ENCODE measurements at regions not wholly inside any gene's neighbourhood (a gene's known extent, or its start where the extent isn't known, plus 50 kb on each side); places are given as distances from the start of the nearest gene placed in this dataset.

- Histone ChIP-seq H3K27ac (replicated peaks) (no peak overlapping the region), H3K4me3 (replicated peaks; ENCODE audit: insufficient read depth, low read length) (no peak overlapping the region), H3K27me3 (ENCODE audit: insufficient read depth, poor library complexity, severe bottlenecking) (no peaks in the 10 kb centered on the region)
- DNase-seq (ENCODE audit: low read depth in 1 of 2, low spot score in 1 of 2), result peak in 1 of 2 experiments; percentile 28
- TF ChIP-seq GABPA (IDR thresholded peaks at IDR 0.05; ENCODE audit: low read depth) (no peak), POLR2AphosphoS5 (IDR thresholded peaks at IDR 0.05; ENCODE audit: low read depth) (no peak), SPI1 (IDR thresholded peaks at IDR 0.05; ENCODE audit: borderline replicate concordance, low read depth) (peak; percentile 21; the same call in 1 of the 2 replicates), CTCF (IDR thresholded peaks at IDR 0.05; ENCODE audit: insufficient read depth, low read length) (no peak)
These were observed 52.9 kb upstream of the FNDC1 start for GRCh38 chr6:159116343-159116742.

- no peak for DNase-seq (ENCODE audit: low read depth in 1 of 2, low spot score in 1 of 2)
- no peaks in the 10 kb centered on the region for H3K27me3 ChIP-seq (ENCODE audit: insufficient read depth, poor library complexity, severe bottlenecking)
- no peak overlapping the region for H3K4me3 ChIP-seq (replicated peaks; ENCODE audit: insufficient read depth, low read length)
- TF ChIP-seq REST (IDR thresholded peaks at IDR 0.05; ENCODE audit: insufficient replicate concordance, low read depth) (no peak), CTCF (IDR thresholded peaks at IDR 0.05; ENCODE audit: insufficient read depth, low read length) (no peak), POLR2AphosphoS5 (IDR thresholded peaks at IDR 0.05; ENCODE audit: low read depth) (no peak), SPI1 (IDR thresholded peaks at IDR 0.05; ENCODE audit: borderline replicate concordance, low read depth) (no peak), GABPA (IDR thresholded peaks at IDR 0.05; ENCODE audit: low read depth) (no peak)
- no peak overlapping the region for H3K27ac ChIP-seq (replicated peaks)
These were observed 54.6 kb upstream of the FNDC1 start for GRCh38 chr6:159114569-159114968.

GRCh38 chr6:159113223-159113622, 56.0 kb upstream of the FNDC1 start:
- Histone ChIP-seq H3K4me3 (replicated peaks; ENCODE audit: insufficient read depth, low read length) (no peak overlapping the region), H3K27me3 (ENCODE audit: insufficient read depth, poor library complexity, severe bottlenecking) (no peaks in the 10 kb centered on the region), H3K27ac (replicated peaks) (no peak overlapping the region)
- DNase-seq (ENCODE audit: low read depth in 1 of 2, low spot score in 1 of 2), result no peak
- TF ChIP-seq CTCF (IDR thresholded peaks at IDR 0.05; ENCODE audit: insufficient read depth, low read length) (no peak), REST (IDR thresholded peaks at IDR 0.05; ENCODE audit: insufficient replicate concordance, low read depth) (no peak), POLR2AphosphoS5 (IDR thresholded peaks at IDR 0.05; ENCODE audit: low read depth) (no peak), GABPA (IDR thresholded peaks at IDR 0.05; ENCODE audit: low read depth) (no peak), SPI1 (IDR thresholded peaks at IDR 0.05; ENCODE audit: borderline replicate concordance, low read depth) (no peak)

GRCh38 chr6:159112714-159113113, 56.5 kb upstream of the FNDC1 start:
- TF ChIP-seq SPI1 (IDR thresholded peaks at IDR 0.05; ENCODE audit: borderline replicate concordance, low read depth) (no peak), GABPA (IDR thresholded peaks at IDR 0.05; ENCODE audit: low read depth) (no peak), POLR2AphosphoS5 (IDR thresholded peaks at IDR 0.05; ENCODE audit: low read depth) (no peak), CTCF (IDR thresholded peaks at IDR 0.05; ENCODE audit: insufficient read depth, low read length) (no peak), REST (IDR thresholded peaks at IDR 0.05; ENCODE audit: insufficient replicate concordance, low read depth) (no peak)

More at GRCh38 chr6:159112714-159113113, 56.5 kb upstream of the FNDC1 start:
- Histone ChIP-seq H3K4me3 (replicated peaks; ENCODE audit: insufficient read depth, low read length) (no peak overlapping the region), H3K27me3 (ENCODE audit: insufficient read depth, poor library complexity, severe bottlenecking) (no peaks in the 10 kb centered on the region), H3K27ac (replicated peaks) (no peak overlapping the region)
- DNase-seq (ENCODE audit: low read depth in 1 of 2, low spot score in 1 of 2), result no peak

Measured in HL-60 (cell line).